ENCODE measurements at regions not wholly inside any gene's neighbourhood (a gene's known extent, or its start where the extent isn't known, plus 50 kb on each side); places are given as distances from the start of the nearest gene placed in this dataset.

- Histone ChIP-seq H3K36me3 (ENCODE audit: insufficient read depth, low read length) (no peaks in the 10 kb centered on the region), H3K4me3 (ENCODE audit: low read depth in 1 of 2, low read length in 2 of 2) (no peak overlapping the region), H3K9ac (ENCODE audit: low read depth, low read length) (no peak overlapping the region), H2AFZ (ENCODE audit: low read depth, low read length) (no peak overlapping the region), H4K20me1 (ENCODE audit: insufficient read depth, low read length) (no peaks in the 10 kb centered on the region), H3K9me3 (ENCODE audit: insufficient read depth, low read length, severe bottlenecking) (no peaks in the 10 kb centered on the region), H3K27ac (ENCODE audit: low read length) (no peak overlapping the region), H3K27me3 (ENCODE audit: insufficient read depth, low read length, poor library complexity) (no peaks in the 10 kb centered on the region), H3K79me2 (ENCODE audit: insufficient read depth, low read length) (no peaks in the 10 kb centered on the region), H3K4me1 (ENCODE audit: insufficient read depth, low read length) (no peaks in the 10 kb centered on the region), H3K4me2 (ENCODE audit: insufficient read depth, low read length) (no peak overlapping the region)
- no peak for ATAC-seq (ENCODE audit: insufficient read depth, low read depth)
- no peak for DNase-seq
- no peak for TF ChIP-seq CTCF (IDR thresholded peaks at IDR 0.05; ENCODE audit: borderline replicate concordance, extremely low read depth, low read length, poor library complexity, severe bottlenecking)
- TF ChIP-seq EZH2 (IDR thresholded peaks at IDR 0.05; ENCODE audit: borderline replicate concordance, low read depth, low read length, severe bottlenecking), result no peak
These were observed 78.0 kb upstream of the HNMT start for GRCh38 chr2:137886083-137886831.

GRCh38 chr2:137888845-137889244 lies 75.4 kb upstream of the HNMT start:
- Histone ChIP-seq H3K27me3 (ENCODE audit: insufficient read depth, low read length, poor library complexity) (no peaks in the 10 kb centered on the region), H3K4me2 (ENCODE audit: insufficient read depth, low read length) (no peak overlapping the region), H3K4me3 (ENCODE audit: low read depth in 1 of 2, low read length in 2 of 2) (no peak overlapping the region), H3K4me1 (ENCODE audit: insufficient read depth, low read length) (no peaks in the 10 kb centered on the region), H3K27ac (ENCODE audit: low read length) (no peak overlapping the region), H2AFZ (ENCODE audit: low read depth, low read length) (no peak overlapping the region), H3K9ac (ENCODE audit: low read depth, low read length) (no peak overlapping the region), H3K9me3 (ENCODE audit: insufficient read depth, low read length, severe bottlenecking) (no peaks in the 10 kb centered on the region), H4K20me1 (ENCODE audit: insufficient read depth, low read length) (no peaks in the 10 kb centered on the region), H3K36me3 (ENCODE audit: insufficient read depth, low read length) (no peaks in the 10 kb centered on the region), H3K79me2 (ENCODE audit: insufficient read depth, low read length) (no peaks in the 10 kb centered on the region)
- no peak for TF ChIP-seq EZH2 (IDR thresholded peaks at IDR 0.05; ENCODE audit: borderline replicate concordance, low read depth, low read length, severe bottlenecking)
- TF ChIP-seq CTCF (IDR thresholded peaks at IDR 0.05; ENCODE audit: borderline replicate concordance, extremely low read depth, low read length, poor library complexity, severe bottlenecking), result peak; percentile 39
- DNase-seq, result peak; percentile 5
- no peak for ATAC-seq (ENCODE audit: insufficient read depth, low read depth)

- TF ChIP-seq EZH2 (IDR thresholded peaks at IDR 0.05; ENCODE audit: borderline replicate concordance, low read depth, low read length, severe bottlenecking) (no peak), CTCF (IDR thresholded peaks at IDR 0.05; ENCODE audit: borderline replicate concordance, extremely low read depth, low read length, poor library complexity, severe bottlenecking) (no peak)
- Histone ChIP-seq H3K4me1 (ENCODE audit: insufficient read depth, low read length) (no peaks in the 10 kb centered on the region), H3K27me3 (ENCODE audit: insufficient read depth, low read length, poor library complexity) (no peaks in the 10 kb centered on the region), H3K27ac (ENCODE audit: low read length) (no peak overlapping the region), H3K9me3 (ENCODE audit: insufficient read depth, low read length, severe bottlenecking) (no peaks in the 10 kb centered on the region), H3K79me2 (ENCODE audit: insufficient read depth, low read length) (no peaks in the 10 kb centered on the region), H3K9ac (ENCODE audit: low read depth, low read length) (no peak overlapping the region), H3K36me3 (ENCODE audit: insufficient read depth, low read length) (no peaks in the 10 kb centered on the region), H3K4me3 (ENCODE audit: low read depth in 1 of 2, low read length in 2 of 2) (no peak overlapping the region), H4K20me1 (ENCODE audit: insufficient read depth, low read length) (no peaks in the 10 kb centered on the region), H2AFZ (ENCODE audit: low read depth, low read length) (no peak overlapping the region), H3K4me2 (ENCODE audit: insufficient read depth, low read length) (no peak overlapping the region)
- DNase-seq (no peak), ATAC-seq (ENCODE audit: insufficient read depth, low read depth) (no peak)
These were observed 71.5 kb upstream of the HNMT start for GRCh38 chr2:137892739-137893138.

Measured in DND-41 (cell line).